Fibroblast of pulmonary artery (primary cell): ENCODE measurements at regions not wholly inside any gene's neighbourhood (a gene's known extent, or its start where the extent isn't known, plus 50 kb on each side); places are given as distances from the start of the nearest gene placed in this dataset.

Experiments
- DNase-seq: peaks from one replicate; pipeline ENCODE4 v3.0.0-alpha.2; 2010; ENCODE audit warnings: low read depth
- H3K4me3 ChIP-seq: replicated peaks from 2 replicates; pipeline ENCODE4 v1.5.1; 2011; ENCODE audit warnings: low read depth, mild to moderate bottlenecking, control low read depth, low read length, moderate library complexity
- CTCF ChIP-seq: IDR thresholded peaks from 2 replicates; pipeline ENCODE4 v1.5.1; 2011; ENCODE audit warnings: mild to moderate bottlenecking, control low read depth, low read length, inconsistent platforms; ENCODE audit errors: missing control alignments

- no peak for DNase-seq
- no peak for TF ChIP-seq CTCF
- H3K4me3 ChIP-seq = no peak overlapping the region
These were observed 232.2 kb downstream of the TTC32 start for GRCh38 chr2:19669559-19669958.

GRCh38 chr2:19669126-19669525 is 232.7 kb downstream of the TTC32 start:
- no peak for DNase-seq
- no peak for TF ChIP-seq CTCF
- no peak overlapping the region for H3K4me3 ChIP-seq

GRCh38 chr2:19667536-19667949 is 234.2 kb downstream of the TTC32 start:
- H3K4me3 ChIP-seq = no peak overlapping the region
- no peak for DNase-seq
- TF ChIP-seq CTCF = no peak

- H3K4me3 ChIP-seq = no peak overlapping the region
- TF ChIP-seq CTCF = peak; percentile 51
- DNase-seq = peak; percentile 78
These were observed 234.7 kb downstream of the TTC32 start for GRCh38 chr2:19667085-19667484.

- no peak for DNase-seq
These were observed 237.1 kb downstream of the TTC32 start for GRCh38 chr2:19664646-19665045.

GRCh38 chr2:19659024-19659792 is 242.6 kb downstream of the TTC32 start:
- no peak for TF ChIP-seq CTCF
- DNase-seq = no peak
- H3K4me3 ChIP-seq = no peak overlapping the region

More at GRCh38 chr2:19664646-19665045, 237.1 kb downstream of the TTC32 start:
- H3K4me3 ChIP-seq = no peak overlapping the region
- no peak for TF ChIP-seq CTCF

GRCh38 chr2:19656011-19656410 is 245.8 kb downstream of the TTC32 start:
- TF ChIP-seq CTCF = no peak
- DNase-seq = no peak
- no peak overlapping the region for H3K4me3 ChIP-seq
